WI38 (cell line): ENCODE measurements at regions not wholly inside any gene's neighbourhood (a gene's known extent, or its start where the extent isn't known, plus 50 kb on each side); places are given as distances from the start of the nearest gene placed in this dataset.

Source experiments
- H3K4me3 ChIP-seq: 2 replicates; pipeline ENCODE4 v1.5.1; 2011; ENCODE audit warnings: low read depth, mild to moderate bottlenecking, control low read depth, low read length
- CTCF ChIP-seq: IDR thresholded peaks from 2 replicates; pipeline ENCODE4 v1.5.1; 2012; ENCODE audit warnings: low read depth, mild to moderate bottlenecking, control low read depth, low read length

- no peak overlapping the region for H3K4me3 ChIP-seq
- no peak for TF ChIP-seq CTCF
These were observed 149.8 kb upstream of the DCC start for GRCh38 chr18:52190195-52190594.

GRCh38 chr18:52190631-52191030 is 149.4 kb upstream of the DCC start:
- no peak for TF ChIP-seq CTCF

GRCh38 chr18:52200406-52200805 is 139.6 kb upstream of the DCC start:
- no peak for TF ChIP-seq CTCF
- no peak overlapping the region for H3K4me3 ChIP-seq

More at GRCh38 chr18:52190631-52191030, 149.4 kb upstream of the DCC start:
- no peak overlapping the region for H3K4me3 ChIP-seq

- no peak overlapping the region for H3K4me3 ChIP-seq
- TF ChIP-seq CTCF: no peak
These were observed 138.9 kb upstream of the DCC start for GRCh38 chr18:52200921-52201663.

- TF ChIP-seq CTCF: no peak
- no peak overlapping the region for H3K4me3 ChIP-seq
These were observed 131.4 kb upstream of the DCC start for GRCh38 chr18:52208646-52209045.

GRCh38 chr18:52216109-52216508 is 123.9 kb upstream of the DCC start:
- no peak overlapping the region for H3K4me3 ChIP-seq
- no peak for TF ChIP-seq CTCF

- no peak overlapping the region for H3K4me3 ChIP-seq
- no peak for TF ChIP-seq CTCF
These were observed 123.3 kb upstream of the DCC start for GRCh38 chr18:52216666-52217065.
